ENCODE measurements at regions not wholly inside any gene's neighbourhood (a gene's known extent, or its start where the extent isn't known, plus 50 kb on each side); places are given as distances from the start of the nearest gene placed in this dataset.

- no peak for TF ChIP-seq POLR2A (IDR thresholded peaks at IDR 0.05; ENCODE audit: low read length)
- TF ChIP-seq GATA1 (IDR thresholded peaks at IDR 0.05; ENCODE audit: low read depth, low read length): no peak
Measured at GRCh38 chr6:15754706-15755079, 91.9 kb upstream of the DTNBP1 start.
